ENCODE measurements at regions not wholly inside any gene's neighbourhood (a gene's known extent, or its start where the extent isn't known, plus 50 kb on each side); places are given as distances from the start of the nearest gene placed in this dataset.

DNA sequence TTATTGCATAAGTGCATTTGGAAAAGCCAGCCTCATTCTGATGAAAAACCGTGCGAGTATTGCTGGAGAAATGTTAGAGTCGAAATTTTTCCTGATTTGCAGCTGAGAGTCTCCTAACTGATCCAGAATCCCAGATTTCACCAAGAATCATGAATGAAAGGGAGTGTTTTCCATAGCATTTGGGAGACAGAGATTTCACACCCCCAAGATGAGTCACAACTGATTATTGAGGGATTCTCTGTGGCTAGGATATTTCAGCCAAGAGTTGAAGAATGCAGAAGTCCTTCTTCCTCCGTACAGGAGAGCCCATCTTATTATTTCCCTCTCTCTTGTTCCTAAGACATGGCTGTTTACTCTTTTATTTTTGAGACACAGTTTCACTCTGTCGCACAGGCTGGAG is 82.2 kb upstream of the SALL4 start:
- no peak for TF ChIP-seq GLIS3 (CRISPR knock-in tag; IDR thresholded peaks at IDR 0.05)
- TF ChIP-seq, protein P1, sequence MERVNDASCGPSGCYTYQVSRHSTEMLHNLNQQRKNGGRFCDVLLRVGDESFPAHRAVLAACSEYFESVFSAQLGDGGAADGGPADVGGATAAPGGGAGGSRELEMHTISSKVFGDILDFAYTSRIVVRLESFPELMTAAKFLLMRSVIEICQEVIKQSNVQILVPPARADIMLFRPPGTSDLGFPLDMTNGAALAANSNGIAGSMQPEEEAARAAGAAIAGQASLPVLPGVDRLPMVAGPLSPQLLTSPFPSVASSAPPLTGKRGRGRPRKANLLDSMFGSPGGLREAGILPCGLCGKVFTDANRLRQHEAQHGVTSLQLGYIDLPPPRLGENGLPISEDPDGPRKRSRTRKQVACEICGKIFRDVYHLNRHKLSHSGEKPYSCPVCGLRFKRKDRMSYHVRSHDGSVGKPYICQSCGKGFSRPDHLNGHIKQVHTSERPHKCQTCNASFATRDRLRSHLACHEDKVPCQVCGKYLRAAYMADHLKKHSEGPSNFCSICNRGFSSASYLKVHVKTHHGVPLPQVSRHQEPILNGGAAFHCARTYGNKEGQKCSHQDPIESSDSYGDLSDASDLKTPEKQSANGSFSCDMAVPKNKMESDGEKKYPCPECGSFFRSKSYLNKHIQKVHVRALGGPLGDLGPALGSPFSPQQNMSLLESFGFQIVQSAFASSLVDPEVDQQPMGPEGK (CRISPR knock-in tag; IDR thresholded peaks at IDR 0.05; ENCODE audit: borderline replicate concordance), result no peak
- no peak for TF ChIP-seq ZFP30 (CRISPR knock-in tag; IDR thresholded peaks at IDR 0.05)
- TF ChIP-seq TCF4 (CRISPR knock-in tag; IDR thresholded peaks at IDR 0.05; ENCODE audit: borderline replicate concordance), result no peak
- no peak for TF ChIP-seq OSR1 (CRISPR knock-in tag; IDR thresholded peaks at IDR 0.05)
- TF ChIP-seq, protein P2, sequence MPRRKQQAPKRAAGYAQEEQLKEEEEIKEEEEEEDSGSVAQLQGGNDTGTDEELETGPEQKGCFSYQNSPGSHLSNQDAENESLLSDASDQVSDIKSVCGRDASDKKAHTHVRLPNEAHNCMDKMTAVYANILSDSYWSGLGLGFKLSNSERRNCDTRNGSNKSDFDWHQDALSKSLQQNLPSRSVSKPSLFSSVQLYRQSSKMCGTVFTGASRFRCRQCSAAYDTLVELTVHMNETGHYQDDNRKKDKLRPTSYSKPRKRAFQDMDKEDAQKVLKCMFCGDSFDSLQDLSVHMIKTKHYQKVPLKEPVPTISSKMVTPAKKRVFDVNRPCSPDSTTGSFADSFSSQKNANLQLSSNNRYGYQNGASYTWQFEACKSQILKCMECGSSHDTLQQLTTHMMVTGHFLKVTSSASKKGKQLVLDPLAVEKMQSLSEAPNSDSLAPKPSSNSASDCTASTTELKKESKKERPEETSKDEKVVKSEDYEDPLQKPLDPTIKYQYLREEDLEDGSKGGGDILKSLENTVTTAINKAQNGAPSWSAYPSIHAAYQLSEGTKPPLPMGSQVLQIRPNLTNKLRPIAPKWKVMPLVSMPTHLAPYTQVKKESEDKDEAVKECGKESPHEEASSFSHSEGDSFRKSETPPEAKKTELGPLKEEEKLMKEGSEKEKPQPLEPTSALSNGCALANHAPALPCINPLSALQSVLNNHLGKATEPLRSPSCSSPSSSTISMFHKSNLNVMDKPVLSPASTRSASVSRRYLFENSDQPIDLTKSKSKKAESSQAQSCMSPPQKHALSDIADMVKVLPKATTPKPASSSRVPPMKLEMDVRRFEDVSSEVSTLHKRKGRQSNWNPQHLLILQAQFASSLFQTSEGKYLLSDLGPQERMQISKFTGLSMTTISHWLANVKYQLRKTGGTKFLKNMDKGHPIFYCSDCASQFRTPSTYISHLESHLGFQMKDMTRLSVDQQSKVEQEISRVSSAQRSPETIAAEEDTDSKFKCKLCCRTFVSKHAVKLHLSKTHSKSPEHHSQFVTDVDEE (CRISPR knock-in tag; IDR thresholded peaks at IDR 0.05), result no peak
- TF ChIP-seq ZFP3 (CRISPR knock-in tag; IDR thresholded peaks at IDR 0.05), result no peak
- TF ChIP-seq BACH2 (CRISPR knock-in tag; IDR thresholded peaks at IDR 0.05; ENCODE audit: borderline replicate concordance), result no peak

All from SK-N-SH treated with all-trans-retinoic acid at 6 μM for 48 hours (cell line).